CD14-positive monocyte (primary cell): ENCODE measurements at regions not wholly inside any gene's neighbourhood (a gene's known extent, or its start where the extent isn't known, plus 50 kb on each side); places are given as distances from the start of the nearest gene placed in this dataset.

Experiments used
- DNase-seq, 3 donors: peaks; one replicate each; pipeline ENCODE4 v3.0.0-alpha.2; 2011 to 2022
- H2AFZ ChIP-seq: 2 replicates; pipeline ENCODE4 v1.6.0; 2012; ENCODE audit warnings: mild to moderate bottlenecking, low read depth, low read length, inconsistent platforms; ENCODE audit not compliant: insufficient read depth, poor library complexity, severe bottlenecking
- H3K27ac ChIP-seq, 2 donors: 1 replicate in 1 of 2; 2 replicates in 1 of 2; pipeline ENCODE4 v1.5.1; 2012 to 2013; ENCODE audit warnings: low read length in 2 of 2, control low read depth in 1 of 2, inconsistent platforms in 1 of 2, low read depth in 1 of 2, mild to moderate bottlenecking in 1 of 2
- H3K27me3 ChIP-seq, 2 donors: one replicate each; pipeline versions ENCODE4 v1.6.0 to v1.6.1; 2011 to 2013; ENCODE audit warnings: low read length in 2 of 2; ENCODE audit not compliant: control insufficient read depth in 2 of 2, insufficient read depth in 2 of 2
- H3K36me3 ChIP-seq, 2 donors: replicated peaks in 1 of 2; 1 replicate in 1 of 2; 2 replicates in 1 of 2; pipeline versions ENCODE4 v1.5.1 to v1.6.1; 2012 to 2013; ENCODE audit warnings: low read length in 2 of 2, control low read depth in 1 of 2, inconsistent platforms in 1 of 2, mild to moderate bottlenecking in 1 of 2; ENCODE audit not compliant: insufficient read depth in 2 of 2, control insufficient read depth in 1 of 2
- H3K4me1 ChIP-seq, 2 donors: 1 replicate in 1 of 2; 2 replicates in 1 of 2; pipeline versions ENCODE4 v1.5.1 to v1.6.1; 2012 to 2013; ENCODE audit warnings: low read length in 2 of 2, control low read depth in 1 of 2, inconsistent platforms in 1 of 2, mild to moderate bottlenecking in 1 of 2, moderate library complexity in 1 of 2; ENCODE audit not compliant: insufficient read depth in 2 of 2, control insufficient read depth in 1 of 2
- H3K4me2 ChIP-seq: replicated peaks from 2 replicates; pipeline ENCODE3; 2012; ENCODE audit warnings: low read length, moderate library complexity, mild to moderate bottlenecking; ENCODE audit not compliant: poor library complexity, severe bottlenecking; ENCODE audit errors: extremely low read depth
- H3K4me3 ChIP-seq, 3 experiments: fragments of 200-600 bp in 1 of 3; sonication (generic) in 1 of 3; replicated peaks in 1 of 3; 1 replicate in 2 of 3; 2 replicates in 1 of 3; pipeline ENCODE4 v1.5.1; 2011 to 2013; ENCODE audit warnings: low read length in 3 of 3, mild to moderate bottlenecking in 3 of 3, control low read depth in 2 of 3, low read depth in 2 of 3, inconsistent platforms in 1 of 3, moderate library complexity in 1 of 3
- H3K79me2 ChIP-seq: 2 replicates; pipeline ENCODE4 v1.6.0; 2012; ENCODE audit warnings: mild to moderate bottlenecking, control low read depth, inconsistent platforms, low read length, moderate library complexity; ENCODE audit not compliant: insufficient read depth
- H3K9ac ChIP-seq: 2 replicates; pipeline ENCODE4 v1.6.0; 2017; ENCODE audit warnings: low read length, mild to moderate bottlenecking; ENCODE audit not compliant: insufficient read depth, poor library complexity, severe bottlenecking
- H3K9me3 ChIP-seq, 2 donors: replicated peaks in 1 of 2; 1 replicate in 1 of 2; 2 replicates in 1 of 2; pipeline versions ENCODE4 v1.5.1 to v1.6.1; 2012 to 2013; ENCODE audit warnings: low read length in 2 of 2, control low read depth in 1 of 2; ENCODE audit not compliant: control insufficient read depth in 1 of 2, insufficient read depth in 1 of 2
- H4K20me1 ChIP-seq: 2 replicates; pipeline ENCODE4 v1.6.0; 2012; ENCODE audit warnings: mild to moderate bottlenecking, low read length, control low read depth, moderate library complexity; ENCODE audit not compliant: insufficient read depth
- H3K27ac Mint-ChIP-seq, 7 donors: one replicate each; pipeline ENCODE4 v1.8.0; 2020; ENCODE audit warnings: mild to moderate bottlenecking in 7 of 7, mixed read lengths in 7 of 7, moderate library complexity in 6 of 7, inconsistent platforms in 2 of 7
- H3K27me3 Mint-ChIP-seq, 3 donors: one replicate each; pipeline ENCODE4 v1.8.0; 2021 to 2022; ENCODE audit warnings: low read depth in 3 of 3, mild to moderate bottlenecking in 3 of 3, mixed read lengths in 3 of 3, moderate library complexity in 3 of 3, inconsistent platforms in 1 of 3
- H3K36me3 Mint-ChIP-seq, 2 donors: one replicate each; pipeline ENCODE4 v1.8.0; 2020; ENCODE audit warnings: mixed read lengths in 2 of 2, inconsistent platforms in 1 of 2, mild to moderate bottlenecking in 1 of 2
- H3K4me1 Mint-ChIP-seq: one replicate; pipeline ENCODE4 v1.8.0; 2020; ENCODE audit warnings: mild to moderate bottlenecking, mixed read lengths
- H3K4me3 Mint-ChIP-seq, 2 donors: one replicate each; pipeline ENCODE4 v1.8.0; 2020; ENCODE audit warnings: mild to moderate bottlenecking in 2 of 2, mixed read lengths in 2 of 2, moderate library complexity in 1 of 2
- H3K9me3 Mint-ChIP-seq, 7 donors: one replicate each; pipeline ENCODE4 v1.8.0; 2020 to 2022; ENCODE audit warnings: mixed read lengths in 7 of 7, mild to moderate bottlenecking in 6 of 7, moderate library complexity in 6 of 7, inconsistent platforms in 2 of 7
- WGBS: methylation state at CpG from one replicate; pipeline ENCODE4 v1.1.5; 2013; ENCODE audit warnings: missing lambda C conversion rate; ENCODE audit not compliant: insufficient coverage; 5-methylcytosine and 5-hydroxymethylcytosine counted together
- intact Hi-C, 2 donors: fragments of 100-400 bp; cut with micrococcal nuclease; formaldehyde crosslinking; loops; one replicate each; pipeline versions ENCODE4 v1.15.0 to v1.15.1; 2023
- TF ChIP-seq, protein P1 (sequence below): fragments of 200-600 bp; IDR thresholded peaks from one replicate; pipeline ENCODE4 v1.8.0; 2022; ENCODE audit warnings: antibody characterized with exemption, mild to moderate bottlenecking

DNA sequence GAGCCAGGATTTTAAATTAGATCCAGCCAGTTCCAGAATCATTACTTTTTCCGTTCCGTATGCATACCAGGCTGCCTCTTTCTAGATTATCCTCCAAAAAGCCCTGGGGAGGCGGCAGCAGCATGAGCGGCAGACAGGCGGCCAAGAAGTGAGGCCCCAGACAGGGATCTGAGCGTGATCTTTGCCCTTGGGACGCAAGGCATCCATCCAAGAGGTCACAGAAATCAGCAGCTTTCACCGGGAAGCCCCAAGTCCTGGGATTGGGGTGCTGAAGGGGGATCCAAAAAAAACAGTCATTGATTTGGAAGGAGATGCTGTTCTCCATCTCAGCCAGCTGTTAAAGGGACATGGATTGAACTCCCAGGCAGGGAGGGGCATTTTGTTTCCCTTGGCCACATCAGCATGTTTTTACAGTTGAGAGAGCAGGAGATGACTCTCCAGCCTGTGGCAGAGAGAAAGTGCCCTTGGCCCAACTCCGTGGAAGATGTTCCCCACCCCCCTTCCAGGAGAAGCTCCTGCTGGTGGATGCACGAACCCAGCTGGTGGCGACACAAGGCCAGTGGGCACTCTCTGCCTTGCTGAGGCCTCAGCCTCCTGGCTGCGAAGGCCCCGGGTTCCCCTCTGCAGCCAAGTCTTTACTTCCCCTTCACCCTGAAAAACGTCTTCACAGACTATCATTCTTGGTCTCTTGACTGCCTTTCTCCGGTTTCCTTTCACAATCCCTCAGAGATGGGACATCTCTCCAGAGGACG lies 265.6 kb downstream of the ANAPC1 start:
- H3K36me3 ChIP-seq = no peaks in the 10 kb centered on the region
- Mint-ChIP-seq H3K27ac (peak overlapping the region; percentile 98 to 99 (median 99)), H3K4me3 (peak overlapping the region in 1 of 2 donors; percentile 81), H3K9me3 (no peaks in the 10 kb centered on the region), H3K4me1 (peaks cover 54% of the 10 kb centered on the region), H3K27me3 (peaks cover 0 to 2% (median 2%) of the 10 kb centered on the region in 3 donors), H3K36me3 (peaks cover 2 to 3% of the 10 kb centered on the region in 2 donors)
- peak overlapping the region in 1 of 3 experiments; percentile 29 for H3K4me3 ChIP-seq
- intact Hi-C loops = loop anchor here in 1 of 2 donors (5.0 kb wide), 1 partner anchor 44 kb away; no protein-coding TSS in a partner anchor
- peaks cover 43 to 60% of the 10 kb centered on the region in 2 donors for H3K4me1 ChIP-seq
- H3K79me2 ChIP-seq = no peaks in the 10 kb centered on the region
- TF ChIP-seq, protein P1, sequence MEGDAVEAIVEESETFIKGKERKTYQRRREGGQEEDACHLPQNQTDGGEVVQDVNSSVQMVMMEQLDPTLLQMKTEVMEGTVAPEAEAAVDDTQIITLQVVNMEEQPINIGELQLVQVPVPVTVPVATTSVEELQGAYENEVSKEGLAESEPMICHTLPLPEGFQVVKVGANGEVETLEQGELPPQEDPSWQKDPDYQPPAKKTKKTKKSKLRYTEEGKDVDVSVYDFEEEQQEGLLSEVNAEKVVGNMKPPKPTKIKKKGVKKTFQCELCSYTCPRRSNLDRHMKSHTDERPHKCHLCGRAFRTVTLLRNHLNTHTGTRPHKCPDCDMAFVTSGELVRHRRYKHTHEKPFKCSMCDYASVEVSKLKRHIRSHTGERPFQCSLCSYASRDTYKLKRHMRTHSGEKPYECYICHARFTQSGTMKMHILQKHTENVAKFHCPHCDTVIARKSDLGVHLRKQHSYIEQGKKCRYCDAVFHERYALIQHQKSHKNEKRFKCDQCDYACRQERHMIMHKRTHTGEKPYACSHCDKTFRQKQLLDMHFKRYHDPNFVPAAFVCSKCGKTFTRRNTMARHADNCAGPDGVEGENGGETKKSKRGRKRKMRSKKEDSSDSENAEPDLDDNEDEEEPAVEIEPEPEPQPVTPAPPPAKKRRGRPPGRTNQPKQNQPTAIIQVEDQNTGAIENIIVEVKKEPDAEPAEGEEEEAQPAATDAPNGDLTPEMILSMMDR = no peak
- peak overlapping the region; percentile 89 to 91 for H3K27ac ChIP-seq
- H3K27me3 ChIP-seq = no peaks in the 10 kb centered on the region
- peak; percentile 72 to 73 (median 72) for DNase-seq
- no peaks in the 10 kb centered on the region for H3K9me3 ChIP-seq
- 51% methylated on average over 13 of the region's 16 CpGs for WGBS
- no peaks in the 10 kb centered on the region for H4K20me1 ChIP-seq
- peak overlapping the region; percentile 64 for H3K9ac ChIP-seq
- peak overlapping the region; percentile 51 for H2AFZ ChIP-seq
- peak overlapping the region; percentile 25 for H3K4me2 ChIP-seq

DNA sequence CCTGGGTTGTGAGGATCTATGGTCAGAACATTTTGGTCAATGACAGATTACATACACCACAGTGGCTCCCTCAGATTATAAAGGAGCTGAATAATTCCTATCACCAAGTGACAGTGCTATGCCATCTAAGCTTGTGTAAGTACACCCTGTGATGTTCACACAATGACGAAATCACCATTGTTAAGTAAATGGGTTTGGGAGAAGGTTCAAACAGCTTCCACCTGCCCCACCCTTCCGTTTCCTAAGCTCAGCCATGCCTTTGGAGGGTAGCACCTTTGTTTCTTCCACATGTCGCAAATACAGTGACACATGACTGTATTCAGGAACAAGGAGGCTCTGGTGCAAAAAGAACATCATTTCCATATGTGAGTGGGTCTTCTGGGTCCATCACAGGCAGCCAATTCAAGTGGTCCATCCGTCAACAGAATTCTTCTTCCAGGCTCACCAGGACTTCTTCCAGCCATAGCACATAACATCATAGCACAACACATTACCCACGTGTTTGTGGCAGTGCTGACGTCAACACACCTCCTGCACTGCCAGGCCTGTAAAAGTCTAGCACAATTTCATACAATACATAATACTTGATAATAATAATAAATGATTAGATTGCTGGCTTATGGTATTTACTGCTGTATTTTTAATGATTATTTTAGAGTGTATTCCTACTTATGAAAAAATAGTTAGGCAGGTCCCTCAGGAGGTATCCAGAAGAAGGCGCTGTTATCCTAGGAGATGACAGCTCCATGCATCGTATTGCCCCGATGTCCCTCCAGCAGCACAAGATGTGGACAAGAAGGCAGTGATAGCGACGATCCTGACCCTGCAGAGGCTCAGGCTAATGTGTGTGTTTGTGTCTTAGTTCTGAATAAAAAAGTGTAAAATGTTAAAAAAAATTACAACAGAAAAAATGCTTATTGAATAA lies 264.8 kb downstream of the ANAPC1 start:
- peak overlapping the region; percentile 51 for H2AFZ ChIP-seq
- H3K4me3 Mint-ChIP-seq = peak overlapping the region; percentile 20 to 81

More for the DNA sequence above, 264.8 kb downstream of the ANAPC1 start:
- H3K27me3 ChIP-seq = no peaks in the 10 kb centered on the region
- H3K27me3 Mint-ChIP-seq = peaks cover 0 to 2% (median 2%) of the 10 kb centered on the region in 3 donors
- TF ChIP-seq, protein P1 = no peak
- peak overlapping the region; percentile 89 to 91 for H3K27ac ChIP-seq
- peak overlapping the region; percentile 98 to 99 (median 99) for H3K27ac Mint-ChIP-seq
- peak overlapping the region in 1 of 3 experiments; percentile 29 for H3K4me3 ChIP-seq
- H3K4me2 ChIP-seq = peak overlapping the region; percentile 25
- H3K79me2 ChIP-seq = no peaks in the 10 kb centered on the region
- H3K36me3 Mint-ChIP-seq = peaks cover 2 to 3% of the 10 kb centered on the region in 2 donors
- peak; percentile 82 to 91 (median 84) for DNase-seq
- peaks cover 52 to 68% of the 10 kb centered on the region in 2 donors for H3K4me1 ChIP-seq
- intact Hi-C loops = loop anchor here in 1 of 2 donors (5.0 kb wide), 1 partner anchor 43 kb away; no protein-coding TSS in a partner anchor
- H4K20me1 ChIP-seq = no peaks in the 10 kb centered on the region
- no peaks in the 10 kb centered on the region for H3K36me3 ChIP-seq
- peaks cover 63% of the 10 kb centered on the region for H3K4me1 Mint-ChIP-seq
- H3K9ac ChIP-seq = peak overlapping the region; percentile 64
- H3K9me3 Mint-ChIP-seq = no peaks in the 10 kb centered on the region
- 67% methylated on average over 4 of the region's 11 CpGs for WGBS
- no peaks in the 10 kb centered on the region for H3K9me3 ChIP-seq
